CD4-positive, alpha-beta T cell (primary cell): ENCODE measurements at regions not wholly inside any gene's neighbourhood (a gene's known extent, or its start where the extent isn't known, plus 50 kb on each side); places are given as distances from the start of the nearest gene placed in this dataset.

Experiments
- ATAC-seq: fragments of 200-7000 bp; cut with Tn5 transposase; one replicate; pipeline ENCODE4 v1.10.0; 2022; ENCODE audit warnings: mild to moderate bottlenecking; ENCODE audit not compliant: poor library complexity
- CTCF ChIA-PET: fragments of 350-600 bp; sonication (Branson Sonifier 250); formaldehyde crosslinking; loops from one replicate; lab custom pipeline; 2021; ENCODE audit warnings: antibody characterized with exemption, inconsistent platforms; lab: Charles Lee
- POLR2A ChIA-PET: fragments of 350-600 bp; sonication (Branson Sonifier 250); formaldehyde crosslinking; loops from one replicate; lab custom pipeline; 2021; ENCODE audit warnings: antibody characterized with exemption, inconsistent platforms; lab: Charles Lee
- DNase-seq, 14 experiments: peaks; one replicate each; pipeline ENCODE4 v3.0.0-alpha.2; 2013 to 2020; ENCODE audit warnings: mixed read lengths in 2 of 14
- H3K27ac ChIP-seq, 2 donors: one replicate each; pipeline versions ENCODE4 v1.5.1 to v1.7.0; 2013; ENCODE audit warnings: low read length in 2 of 2, low read depth in 1 of 2, mild to moderate bottlenecking in 1 of 2
- H3K27me3 ChIP-seq, 2 experiments: 1 replicate in 1 of 2; 2 replicates in 1 of 2; pipeline versions ENCODE4 v1.6.1 to v1.7.0; 2013; ENCODE audit warnings: low read length in 2 of 2, control low read depth in 1 of 2, mild to moderate bottlenecking in 1 of 2, moderate library complexity in 1 of 2; ENCODE audit not compliant: insufficient read depth in 2 of 2, control insufficient read depth in 1 of 2
- H3K36me3 ChIP-seq: one replicate; pipeline ENCODE4 v1.6.1; 2013; ENCODE audit warnings: low read length, control low read depth; ENCODE audit not compliant: insufficient read depth
- H3K4me1 ChIP-seq: one replicate; pipeline ENCODE4 v1.6.1; 2013; ENCODE audit warnings: low read length, control low read depth; ENCODE audit not compliant: insufficient read depth
- H3K4me3 ChIP-seq: one replicate; pipeline ENCODE4 v1.5.1; 2013; ENCODE audit warnings: mild to moderate bottlenecking, low read length, moderate library complexity
- H3K9me3 ChIP-seq, 2 experiments: 1 replicate in 1 of 2; 2 replicates in 1 of 2; pipeline versions ENCODE4 v1.6.1 to v1.7.0; 2013; ENCODE audit warnings: low read length in 2 of 2, mild to moderate bottlenecking in 2 of 2, control low read depth in 1 of 2, moderate library complexity in 1 of 2; ENCODE audit not compliant: control insufficient read depth in 1 of 2, insufficient read depth in 1 of 2
- H3K27ac Mint-ChIP-seq: one replicate; pipeline ENCODE4 v1.8.0; 2020; ENCODE audit warnings: mixed read lengths
- H3K27me3 Mint-ChIP-seq: one replicate; pipeline ENCODE4 v1.8.0; 2021; ENCODE audit warnings: mixed read lengths
- H3K36me3 Mint-ChIP-seq: one replicate; pipeline ENCODE4 v1.8.0; 2021; ENCODE audit warnings: low read depth, mixed read lengths
- H3K4me1 Mint-ChIP-seq: one replicate; pipeline ENCODE4 v1.8.0; 2021; ENCODE audit warnings: low read depth, mixed read lengths
- H3K4me3 Mint-ChIP-seq: one replicate; pipeline ENCODE4 v1.8.0; 2020; ENCODE audit warnings: mild to moderate bottlenecking, mixed read lengths
- H3K9me3 Mint-ChIP-seq: one replicate; pipeline ENCODE4 v1.8.0; 2020; ENCODE audit warnings: mixed read lengths
- intact Hi-C, 2 experiments: fragments of 100-400 bp; cut with DNase I in 1 of 2; cut with micrococcal nuclease in 1 of 2; formaldehyde crosslinking; loops; one replicate each; pipeline versions ENCODE4 v1.15.1 to v1.9.0; 2023 to 2025; cut with DNase I, micrococcal nuclease
- TF ChIP-seq, protein P1 (sequence below): fragments of 200-600 bp; IDR thresholded peaks from one replicate; pipeline ENCODE4 v1.8.0; 2022; ENCODE audit warnings: antibody characterized with exemption, mild to moderate bottlenecking

DNA sequence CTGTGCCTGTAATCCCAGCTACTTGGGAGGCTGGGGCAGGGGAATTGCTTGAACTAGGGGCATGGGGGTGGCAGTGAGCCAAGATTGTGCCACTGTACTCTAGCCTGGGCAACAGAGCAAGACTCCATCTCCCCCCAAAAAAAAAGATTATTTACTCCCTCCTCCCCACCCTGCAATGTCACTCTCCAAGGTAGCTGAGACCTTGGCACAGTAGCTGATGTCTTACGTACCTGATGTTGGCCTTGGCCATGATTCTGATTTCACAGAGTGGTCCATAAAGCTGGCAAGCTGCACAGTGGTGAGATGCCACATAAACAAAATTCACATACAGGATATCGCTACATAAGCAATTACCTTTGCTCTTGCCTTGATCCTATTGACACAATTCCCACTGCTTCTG is 108.5 kb downstream of the CAVIN4 start:
- intact Hi-C loops, result no loop called here
- no peaks in the 10 kb centered on the region for H3K36me3 Mint-ChIP-seq
- H3K4me1 Mint-ChIP-seq, result no peaks in the 10 kb centered on the region
- H3K4me3 Mint-ChIP-seq, result no peak overlapping the region
- no peak for ATAC-seq
- Histone ChIP-seq H3K27me3 (peaks cover 0 to 4% of the 10 kb centered on the region in 2 experiments), H3K4me1 (no peaks in the 10 kb centered on the region), H3K36me3 (no peaks in the 10 kb centered on the region), H3K9me3 (no peaks in the 10 kb centered on the region), H3K4me3 (no peak overlapping the region), H3K27ac (no peak overlapping the region)
- H3K9me3 Mint-ChIP-seq, result no peaks in the 10 kb centered on the region
- TF ChIP-seq, protein P1, sequence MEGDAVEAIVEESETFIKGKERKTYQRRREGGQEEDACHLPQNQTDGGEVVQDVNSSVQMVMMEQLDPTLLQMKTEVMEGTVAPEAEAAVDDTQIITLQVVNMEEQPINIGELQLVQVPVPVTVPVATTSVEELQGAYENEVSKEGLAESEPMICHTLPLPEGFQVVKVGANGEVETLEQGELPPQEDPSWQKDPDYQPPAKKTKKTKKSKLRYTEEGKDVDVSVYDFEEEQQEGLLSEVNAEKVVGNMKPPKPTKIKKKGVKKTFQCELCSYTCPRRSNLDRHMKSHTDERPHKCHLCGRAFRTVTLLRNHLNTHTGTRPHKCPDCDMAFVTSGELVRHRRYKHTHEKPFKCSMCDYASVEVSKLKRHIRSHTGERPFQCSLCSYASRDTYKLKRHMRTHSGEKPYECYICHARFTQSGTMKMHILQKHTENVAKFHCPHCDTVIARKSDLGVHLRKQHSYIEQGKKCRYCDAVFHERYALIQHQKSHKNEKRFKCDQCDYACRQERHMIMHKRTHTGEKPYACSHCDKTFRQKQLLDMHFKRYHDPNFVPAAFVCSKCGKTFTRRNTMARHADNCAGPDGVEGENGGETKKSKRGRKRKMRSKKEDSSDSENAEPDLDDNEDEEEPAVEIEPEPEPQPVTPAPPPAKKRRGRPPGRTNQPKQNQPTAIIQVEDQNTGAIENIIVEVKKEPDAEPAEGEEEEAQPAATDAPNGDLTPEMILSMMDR, result no peak
- ChIA-PET CTCF (no interaction called here), POLR2A (no interaction called here)
- no peak for DNase-seq
- peaks cover 28% of the 10 kb centered on the region for H3K27me3 Mint-ChIP-seq
- H3K27ac Mint-ChIP-seq, result no peak overlapping the region

DNA sequence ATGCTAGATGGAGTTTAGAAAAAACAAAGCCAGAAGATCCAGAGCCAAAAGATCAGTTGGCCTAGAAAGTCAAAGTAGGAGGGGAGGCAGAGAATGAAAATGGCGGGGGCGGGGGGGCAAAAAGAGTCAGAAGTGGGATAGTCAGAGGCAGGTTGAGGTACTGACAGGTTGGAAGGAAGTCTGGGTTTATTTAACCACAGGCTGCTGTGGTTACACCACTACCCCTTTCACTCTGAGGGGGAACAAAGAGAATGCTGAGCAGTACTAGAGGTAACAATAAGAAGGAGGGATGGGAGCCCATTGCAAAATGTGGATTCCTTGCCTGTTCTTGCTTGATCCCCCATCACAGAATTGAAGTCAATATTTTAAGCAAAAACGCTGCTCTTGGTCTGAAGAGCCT is 111.8 kb downstream of the CAVIN4 start:
- Histone ChIP-seq H3K9me3 (no peaks in the 10 kb centered on the region), H3K27ac (no peak overlapping the region), H3K4me1 (no peaks in the 10 kb centered on the region), H3K36me3 (no peaks in the 10 kb centered on the region), H3K27me3 (peaks cover 0 to 4% of the 10 kb centered on the region in 2 experiments), H3K4me3 (no peak overlapping the region)
- ChIA-PET CTCF (no interaction called here), POLR2A (no interaction called here)
- H3K4me1 Mint-ChIP-seq, result no peaks in the 10 kb centered on the region
- no peaks in the 10 kb centered on the region for H3K36me3 Mint-ChIP-seq
- H3K27me3 Mint-ChIP-seq, result peaks cover 24% of the 10 kb centered on the region
- no peak for ATAC-seq
- no peak overlapping the region for H3K27ac Mint-ChIP-seq
- DNase-seq, result no peak
- intact Hi-C loops, result no loop called here
- TF ChIP-seq, protein P1, result no peak
- no peak overlapping the region for H3K4me3 Mint-ChIP-seq
- no peaks in the 10 kb centered on the region for H3K9me3 Mint-ChIP-seq

- POLR2A ChIA-PET, result no interaction called here
- no peak for ATAC-seq
- H3K4me1 Mint-ChIP-seq, result no peaks in the 10 kb centered on the region
- Histone ChIP-seq H3K4me1 (no peaks in the 10 kb centered on the region), H3K27ac (no peak overlapping the region), H3K4me3 (no peak overlapping the region), H3K9me3 (no peaks in the 10 kb centered on the region), H3K36me3 (no peaks in the 10 kb centered on the region), H3K27me3 (peaks cover 0 to 4% of the 10 kb centered on the region in 2 experiments)
- peaks cover 24% of the 10 kb centered on the region for H3K27me3 Mint-ChIP-seq
- H3K36me3 Mint-ChIP-seq, result no peaks in the 10 kb centered on the region
- H3K9me3 Mint-ChIP-seq, result no peaks in the 10 kb centered on the region
- H3K4me3 Mint-ChIP-seq, result no peak overlapping the region
- CTCF ChIA-PET, result no interaction called here
- DNase-seq, result no peak
- TF ChIP-seq, protein P1, result no peak
- intact Hi-C loops, result no loop called here
- H3K27ac Mint-ChIP-seq, result no peak overlapping the region
Observed at GRCh38 chr9:100690438-100690837, 112.6 kb downstream of the CAVIN4 start.
